Body of pancreas (tissue), 4 donors: ENCODE measurements at regions not wholly inside any gene's neighbourhood (a gene's known extent, or its start where the extent isn't known, plus 50 kb on each side); places are given as distances from the start of the nearest gene placed in this dataset.

Experiments
- ATAC-seq: fragments of 150-250 bp; one replicate; pipeline ENCODE4 v1.9.1; 2016
- DNase-seq, 4 donors: peaks; one replicate each; pipeline ENCODE4 v3.0.0-alpha.2; 2019
- H3K27ac ChIP-seq, 4 donors: fragments of 200-600 bp; sonication (generic); 1 replicate in 3 of 4; 2 replicates in 1 of 4; pipeline versions ENCODE4 v1.5.1 to v1.6.1; 2016 to 2019; ENCODE audit warnings: mild to moderate bottlenecking in 1 of 4, mixed read lengths in 1 of 4, moderate library complexity in 1 of 4
- H3K27me3 ChIP-seq, 2 donors: fragments of 200-600 bp; sonication (generic); one replicate each; pipeline ENCODE4 v1.6.0; 2016; ENCODE audit warnings: mild to moderate bottlenecking in 1 of 2
- H3K36me3 ChIP-seq, 2 donors: fragments of 200-600 bp; sonication (generic); replicated peaks in 1 of 2; 2 replicates each; pipeline ENCODE4 v1.5.1; 2016; ENCODE audit warnings: low read depth in 2 of 2; ENCODE audit not compliant: insufficient read depth in 1 of 2
- H3K4me1 ChIP-seq: fragments of 200-600 bp; sonication (generic); one replicate; pipeline ENCODE4 v1.6.0; 2016
- H3K4me3 ChIP-seq, 2 donors: fragments of 200-600 bp; sonication (generic); 1 replicate in 1 of 2; 2 replicates in 1 of 2; pipeline ENCODE4 v1.5.1; 2016 to 2019
- H3K9me3 ChIP-seq, 3 donors: fragments of 200-600 bp; sonication (generic); 1 replicate in 2 of 3; 2 replicates in 1 of 3; pipeline ENCODE4 v1.5.1; 2016
- CTCF ChIP-seq, 7 experiments: fragments of 450-650 bp in 4 of 7; fragments of 200-600 bp in 3 of 7; sonication (generic) in 3 of 7; IDR thresholded peaks; one replicate each; pipeline ENCODE4 v1.5.1; 2016 to 2019; ENCODE audit warnings: antibody characterized with exemption in 7 of 7
- POLR2A ChIP-seq, 3 donors: fragments of 450-650 bp; IDR thresholded peaks; one replicate each; pipeline ENCODE4 v1.6.1; 2016; ENCODE audit warnings: antibody characterized with exemption in 3 of 3, mild to moderate bottlenecking in 2 of 3
- WGBS, 2 donors: methylation state at CpG; one replicate each; pipeline ENCODE4 v1.1.5; 2017; 5-methylcytosine and 5-hydroxymethylcytosine counted together
- intact Hi-C: fragments of 100-400 bp; cut with DNase I; formaldehyde crosslinking; loops from one replicate; pipeline ENCODE4 v1.15.1; 2023

- Histone ChIP-seq H3K27me3 (no peaks in the 10 kb centered on the region), H3K4me1 (no peaks in the 10 kb centered on the region), H3K9me3 (no peaks in the 10 kb centered on the region), H3K27ac (no peak overlapping the region), H3K36me3 (no peaks in the 10 kb centered on the region), H3K4me3 (no peak overlapping the region)
- TF ChIP-seq CTCF (IDR thresholded peaks at IDR 0.05) (no peak), POLR2A (IDR thresholded peaks at IDR 0.05) (no peak)
- WGBS, 2 donors: 68 to 74% methylated on average over 2 of the region's 2 CpGs
- DNase-seq: no peak
- no peak for ATAC-seq
- intact Hi-C loops: no loop called here
These were observed 431.8 kb upstream of the HSF2 start for GRCh38 chr6:121967631-121968030.

- H3K27ac ChIP-seq: peak overlapping the region in 2 of 4 donors; percentile 1 to 40
- DNase-seq (peak in 2 of 4 donors; percentile 36 to 64), ATAC-seq (peak; percentile 98)
- no peak overlapping the region for H3K4me3 ChIP-seq
- TF ChIP-seq CTCF (IDR thresholded peaks at IDR 0.05) (no peak), POLR2A (IDR thresholded peaks at IDR 0.05) (no peak)
- no peaks in the 10 kb centered on the region for H3K36me3 ChIP-seq
- H3K27me3 ChIP-seq: no peaks in the 10 kb centered on the region
- intact Hi-C loops: no loop called here
- H3K4me1 ChIP-seq: no peaks in the 10 kb centered on the region
- no peaks in the 10 kb centered on the region for H3K9me3 ChIP-seq
These were observed 427.5 kb upstream of the HSF2 start for GRCh38 chr6:121971931-121972335.

GRCh38 chr6:121984956-121985355 lies 414.5 kb upstream of the HSF2 start:
- Histone ChIP-seq H3K4me1 (no peaks in the 10 kb centered on the region), H3K27me3 (no peaks in the 10 kb centered on the region), H3K27ac (no peak overlapping the region), H3K4me3 (no peak overlapping the region), H3K9me3 (no peaks in the 10 kb centered on the region), H3K36me3 (no peaks in the 10 kb centered on the region)
- ATAC-seq (no peak), DNase-seq (no peak)
- WGBS, 2 donors: 60 to 72% methylated on average over 2 to 3 of the region's 3 CpGs
- intact Hi-C loops: no loop called here
- TF ChIP-seq POLR2A (IDR thresholded peaks at IDR 0.05): no peak
- no peak for TF ChIP-seq CTCF (IDR thresholded peaks at IDR 0.05)

- TF ChIP-seq CTCF (IDR thresholded peaks at IDR 0.05) (no peak), POLR2A (IDR thresholded peaks at IDR 0.05) (no peak)
- Histone ChIP-seq H3K27ac (no peak overlapping the region), H3K9me3 (peaks cover 0 to 4% (median 0%) of the 10 kb centered on the region in 3 donors), H3K27me3 (no peaks in the 10 kb centered on the region), H3K4me3 (no peak overlapping the region), H3K36me3 (no peaks in the 10 kb centered on the region), H3K4me1 (no peaks in the 10 kb centered on the region)
- 70 to 72% methylated on average over 6 of the region's 6 CpGs for WGBS, 2 donors
- no peak for DNase-seq
- intact Hi-C loops: no loop called here
- ATAC-seq: no peak
These were observed 406.1 kb upstream of the HSF2 start for GRCh38 chr6:121993362-121993761.

GRCh38 chr6:121994919-121995318 lies 404.5 kb upstream of the HSF2 start:
- ATAC-seq: no peak
- Histone ChIP-seq H3K9me3 (peaks cover 0 to 4% (median 0%) of the 10 kb centered on the region in 3 donors), H3K4me3 (no peak overlapping the region), H3K36me3 (no peaks in the 10 kb centered on the region), H3K4me1 (no peaks in the 10 kb centered on the region), H3K27ac (no peak overlapping the region), H3K27me3 (no peaks in the 10 kb centered on the region)
- intact Hi-C loops: no loop called here
- 33 to 36% methylated on average over 1 of the region's 1 CpG for WGBS, 2 donors
- DNase-seq: no peak
- TF ChIP-seq CTCF (IDR thresholded peaks at IDR 0.05) (no peak), POLR2A (IDR thresholded peaks at IDR 0.05) (no peak)
